Activated CD8-positive, alpha-beta memory T cell treated with anti-CD3 and anti-CD28 coated beads, Interleukin-2, amount 50 U/mL, for 24 hours (primary cell): ENCODE measurements at regions not wholly inside any gene's neighbourhood (a gene's known extent, or its start where the extent isn't known, plus 50 kb on each side); places are given as distances from the start of the nearest gene placed in this dataset.

ENCODE experiments used
- DNase-seq: peaks from one replicate; pipeline ENCODE4 v3.0.0-alpha.2; 2020; ENCODE audit errors: extremely low read depth

- DNase-seq = no peak
Measured at GRCh38 chr5:96035796-96036195, 74.1 kb upstream of the ELL2 start.

GRCh38 chr5:96033116-96033515 is 71.5 kb upstream of the ELL2 start:
- no peak for DNase-seq

DNA sequence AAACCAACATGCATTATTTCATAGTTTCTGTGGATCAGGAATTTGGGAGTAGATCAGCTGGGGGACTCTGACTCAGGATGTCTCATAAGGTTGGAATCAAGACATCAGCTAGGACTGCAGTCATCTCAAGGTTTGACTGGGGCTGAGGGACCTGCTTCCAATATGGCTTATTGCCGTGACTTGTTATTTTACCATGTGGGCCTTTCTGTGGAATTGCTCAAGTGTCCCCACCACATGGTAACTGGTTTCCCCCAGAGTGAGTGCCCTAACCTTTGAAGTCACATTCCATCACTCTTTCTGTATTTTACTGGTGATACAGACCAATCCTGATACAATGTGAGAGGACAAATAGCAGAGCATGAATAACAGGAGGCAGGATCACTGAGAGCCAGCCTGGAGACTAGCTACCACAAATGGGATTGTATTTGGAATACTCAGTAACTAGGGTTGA is 70.2 kb upstream of the ELL2 start:
- no peak for DNase-seq

- no peak for DNase-seq
Measured at GRCh38 chr5:96031180-96031579, 69.5 kb upstream of the ELL2 start.

- DNase-seq = no peak
Measured at GRCh38 chr5:96026406-96027041, 64.9 kb upstream of the ELL2 start.

GRCh38 chr5:96024683-96025475 is 63.2 kb upstream of the ELL2 start:
- DNase-seq = no peak

DNA sequence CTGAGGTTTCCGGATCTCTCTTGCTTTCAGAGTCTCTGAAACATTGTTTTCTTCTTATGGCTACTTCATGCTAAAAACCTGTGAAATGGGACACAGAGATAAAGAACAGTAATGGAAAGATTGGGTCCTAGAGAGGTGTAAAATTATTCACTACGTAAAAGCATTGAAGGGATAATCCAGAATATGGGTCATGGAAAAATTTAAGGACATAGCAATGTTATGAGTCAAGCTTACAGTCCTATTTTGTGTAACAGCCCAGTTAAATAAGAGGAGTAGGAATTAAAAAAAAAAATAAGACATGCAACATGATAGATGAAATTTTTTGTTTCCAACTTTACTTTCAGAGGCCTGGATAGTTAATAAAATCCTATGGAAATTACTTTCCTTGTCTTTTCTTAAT is 61.9 kb upstream of the ELL2 start:
- no peak for DNase-seq

DNA sequence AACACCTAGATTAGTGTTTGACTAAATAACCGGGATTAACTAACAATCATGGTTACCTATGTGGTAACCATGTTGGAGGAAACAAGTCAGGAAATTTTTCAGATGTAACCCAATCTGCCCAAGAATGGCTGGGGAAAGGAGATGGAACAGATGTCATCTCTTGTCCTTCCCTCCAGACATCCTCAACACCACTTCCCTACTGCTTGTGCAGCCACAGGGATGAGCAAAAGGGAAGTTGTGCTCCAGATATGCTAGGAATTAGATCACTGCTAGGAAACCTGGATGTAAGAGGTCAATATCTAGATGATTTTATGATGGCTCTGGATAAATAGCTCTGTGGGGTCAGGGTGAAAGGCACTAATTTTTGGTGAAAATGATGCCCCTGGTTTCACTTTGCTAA is 61.3 kb upstream of the ELL2 start:
- DNase-seq = no peak

- no peak for DNase-seq
Measured at GRCh38 chr5:96017951-96018350, 56.3 kb upstream of the ELL2 start.

- DNase-seq = no peak
Measured at GRCh38 chr5:96016216-96016615, 54.6 kb upstream of the ELL2 start.

DNA sequence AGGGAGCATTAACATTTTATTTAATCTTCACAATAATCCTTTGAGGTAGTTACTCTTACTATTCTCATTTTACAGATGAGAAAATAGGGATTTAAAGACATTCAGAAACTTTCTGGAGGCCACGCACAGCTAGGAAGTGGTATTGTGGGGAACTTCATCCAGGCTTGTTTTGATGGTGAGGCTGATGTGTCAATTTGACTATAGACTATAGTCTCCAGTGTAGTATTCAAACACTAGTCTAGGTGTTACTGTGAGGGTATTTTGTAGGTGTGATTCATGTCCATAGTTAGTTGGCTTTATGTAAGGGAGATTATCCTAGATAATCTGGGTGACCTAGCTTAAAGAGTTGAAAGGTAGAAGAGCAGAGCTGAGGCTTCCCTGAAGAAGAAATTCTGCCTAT is 54.1 kb upstream of the ELL2 start:
- DNase-seq = no peak

- DNase-seq = no peak
Measured at GRCh38 chr5:96014395-96014794, 52.7 kb upstream of the ELL2 start.

GRCh38 chr5:96013254-96013653 is 51.6 kb upstream of the ELL2 start:
- no peak for DNase-seq

DNA sequence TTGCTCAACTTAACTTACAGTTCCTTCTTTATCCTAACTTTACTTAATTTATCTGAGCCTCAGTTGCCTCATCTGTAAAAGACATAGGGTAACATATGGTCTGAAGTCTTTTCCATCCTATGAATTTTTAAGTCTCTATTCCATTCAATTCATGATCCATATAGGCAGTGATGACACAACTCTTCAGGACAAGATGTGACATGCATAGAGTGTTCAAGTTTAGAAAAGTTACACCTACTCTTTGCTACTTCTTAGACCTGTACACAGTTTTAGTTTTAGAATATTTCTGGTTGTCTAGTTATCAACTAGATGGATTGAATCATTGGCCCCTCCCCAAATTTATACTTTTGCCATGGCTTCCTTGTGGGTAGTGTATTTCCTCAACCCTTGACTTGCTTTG is 50.7 kb upstream of the ELL2 start:
- no peak for DNase-seq
